Kidney epithelial cell (primary cell): ENCODE measurements at regions not wholly inside any gene's neighbourhood (a gene's known extent, or its start where the extent isn't known, plus 50 kb on each side); places are given as distances from the start of the nearest gene placed in this dataset.

Source experiments
- DNase-seq: peaks from one replicate; pipeline ENCODE4 v3.0.0-alpha.2; 2010; ENCODE audit warnings: low read depth
- H3K27me3 ChIP-seq: 2 replicates; pipeline ENCODE4 v1.6.0; 2011; ENCODE audit warnings: low read length; ENCODE audit not compliant: control insufficient read depth, insufficient read depth
- H3K36me3 ChIP-seq: 2 replicates; pipeline ENCODE4 v1.5.1; 2011; ENCODE audit warnings: low read length; ENCODE audit not compliant: control insufficient read depth, insufficient read depth
- H3K4me3 ChIP-seq: 2 replicates; pipeline ENCODE4 v1.5.1; 2011; ENCODE audit warnings: low read depth, mild to moderate bottlenecking, control low read depth, low read length
- TF ChIP-seq, protein P1 (sequence below): IDR thresholded peaks from 2 replicates; pipeline ENCODE4 v1.5.1; 2011; ENCODE audit warnings: mild to moderate bottlenecking, moderate library complexity, low read length, control low read depth, inconsistent platforms; ENCODE audit not compliant: insufficient read depth, poor library complexity, severe bottlenecking

DNA sequence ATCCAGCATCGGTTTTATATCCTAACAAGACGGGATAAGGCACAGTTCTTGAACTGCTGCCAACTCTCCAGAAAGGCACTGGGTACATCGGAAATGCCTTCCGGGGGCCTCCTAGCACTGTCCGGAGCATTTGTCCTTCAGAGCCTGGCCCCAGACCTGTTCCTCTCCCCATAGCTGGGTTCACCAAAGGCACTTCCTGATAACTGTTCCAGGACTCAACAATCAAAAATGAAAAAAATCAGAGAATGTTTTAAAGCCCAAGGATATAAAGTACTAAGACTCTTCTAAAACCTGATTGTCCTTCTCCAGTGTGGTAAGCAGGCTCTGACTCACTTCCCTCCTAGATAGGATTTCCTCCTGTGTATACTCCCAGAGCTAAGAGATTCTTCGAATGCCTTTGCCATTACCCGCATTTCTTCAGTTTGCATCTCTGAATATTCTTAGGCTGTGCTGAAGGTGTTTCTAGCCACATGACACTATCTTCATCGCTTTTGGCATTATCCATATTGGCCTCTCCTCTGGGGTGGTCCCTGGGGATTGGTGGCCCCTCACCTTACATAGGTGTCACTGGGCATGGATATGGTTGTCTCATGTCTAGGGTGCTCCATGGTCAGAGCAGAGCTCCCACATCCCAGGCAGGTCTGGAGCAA, 112.9 kb downstream of the ZBTB18 start:
- no peaks in the 10 kb centered on the region for H3K27me3 ChIP-seq
- TF ChIP-seq, protein P1, sequence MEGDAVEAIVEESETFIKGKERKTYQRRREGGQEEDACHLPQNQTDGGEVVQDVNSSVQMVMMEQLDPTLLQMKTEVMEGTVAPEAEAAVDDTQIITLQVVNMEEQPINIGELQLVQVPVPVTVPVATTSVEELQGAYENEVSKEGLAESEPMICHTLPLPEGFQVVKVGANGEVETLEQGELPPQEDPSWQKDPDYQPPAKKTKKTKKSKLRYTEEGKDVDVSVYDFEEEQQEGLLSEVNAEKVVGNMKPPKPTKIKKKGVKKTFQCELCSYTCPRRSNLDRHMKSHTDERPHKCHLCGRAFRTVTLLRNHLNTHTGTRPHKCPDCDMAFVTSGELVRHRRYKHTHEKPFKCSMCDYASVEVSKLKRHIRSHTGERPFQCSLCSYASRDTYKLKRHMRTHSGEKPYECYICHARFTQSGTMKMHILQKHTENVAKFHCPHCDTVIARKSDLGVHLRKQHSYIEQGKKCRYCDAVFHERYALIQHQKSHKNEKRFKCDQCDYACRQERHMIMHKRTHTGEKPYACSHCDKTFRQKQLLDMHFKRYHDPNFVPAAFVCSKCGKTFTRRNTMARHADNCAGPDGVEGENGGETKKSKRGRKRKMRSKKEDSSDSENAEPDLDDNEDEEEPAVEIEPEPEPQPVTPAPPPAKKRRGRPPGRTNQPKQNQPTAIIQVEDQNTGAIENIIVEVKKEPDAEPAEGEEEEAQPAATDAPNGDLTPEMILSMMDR = no peak
- no peak overlapping the region for H3K4me3 ChIP-seq
- H3K36me3 ChIP-seq = no peaks in the 10 kb centered on the region
- peak; percentile 96 for DNase-seq

DNA sequence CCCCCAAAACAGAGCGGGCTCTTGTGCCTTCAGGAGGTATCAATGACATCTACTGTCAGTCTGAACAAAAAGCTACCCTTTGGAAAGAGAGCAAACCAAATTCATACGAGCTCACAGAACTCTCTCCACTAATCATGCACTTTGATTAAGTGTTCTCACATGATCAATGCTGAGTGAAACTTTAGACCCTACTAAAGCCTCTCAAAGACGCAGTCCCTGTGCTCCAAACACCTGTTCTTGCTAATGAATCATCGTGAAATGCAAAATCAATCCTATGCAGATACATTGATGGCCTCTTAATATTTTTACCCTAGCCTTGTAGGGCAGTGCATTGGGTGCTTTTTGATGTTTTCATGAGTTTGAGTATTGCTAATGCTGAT, 113.4 kb downstream of the ZBTB18 start:
- TF ChIP-seq, protein P1 = no peak
- no peak overlapping the region for H3K4me3 ChIP-seq
- no peaks in the 10 kb centered on the region for H3K36me3 ChIP-seq
- DNase-seq = no peak
- no peaks in the 10 kb centered on the region for H3K27me3 ChIP-seq

DNA sequence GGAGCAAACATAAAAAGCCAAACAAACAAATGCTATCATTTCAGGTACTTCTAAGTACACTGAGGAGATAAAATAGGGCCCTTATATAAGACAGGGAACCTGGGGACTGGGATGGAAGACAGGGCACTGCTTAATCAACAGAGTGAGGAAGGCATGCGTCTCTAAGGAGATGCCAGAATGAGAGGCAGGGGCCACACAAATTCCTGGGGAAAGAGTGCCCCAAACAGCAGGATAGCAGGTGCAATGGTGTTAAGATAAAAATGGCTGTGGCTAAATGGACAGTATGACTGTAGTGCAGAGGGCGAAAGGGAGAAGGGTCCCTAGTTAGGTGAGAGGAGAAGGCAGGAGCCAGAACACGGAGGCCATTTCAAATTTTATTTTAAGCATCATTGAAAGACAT, 113.9 kb downstream of the ZBTB18 start:
- TF ChIP-seq, protein P1 = no peak
- no peaks in the 10 kb centered on the region for H3K36me3 ChIP-seq
- no peak for DNase-seq
- H3K4me3 ChIP-seq = no peak overlapping the region
- H3K27me3 ChIP-seq = no peaks in the 10 kb centered on the region

DNA sequence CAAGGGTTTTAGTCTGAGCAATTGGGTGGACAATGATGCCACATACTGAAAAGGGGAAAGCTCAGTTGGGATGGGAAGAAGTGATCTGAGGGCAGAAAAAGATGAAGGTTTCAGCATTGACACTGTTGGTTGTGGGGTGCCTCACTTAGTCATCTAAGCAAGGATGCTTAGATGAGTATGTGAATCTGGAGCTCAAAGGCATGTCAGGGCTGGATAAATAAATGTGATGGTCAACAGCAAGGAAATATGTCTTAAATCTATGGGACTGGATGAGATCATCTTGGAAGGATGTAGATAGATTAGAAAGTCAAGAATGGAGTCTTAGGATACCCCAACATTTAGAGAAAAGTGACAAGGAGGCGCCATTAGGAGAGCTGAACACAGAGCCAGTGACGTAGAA, 114.6 kb downstream of the ZBTB18 start:
- TF ChIP-seq, protein P1 = no peak
- Histone ChIP-seq H3K27me3 (no peaks in the 10 kb centered on the region), H3K36me3 (no peaks in the 10 kb centered on the region), H3K4me3 (no peak overlapping the region)
- DNase-seq = no peak

DNA sequence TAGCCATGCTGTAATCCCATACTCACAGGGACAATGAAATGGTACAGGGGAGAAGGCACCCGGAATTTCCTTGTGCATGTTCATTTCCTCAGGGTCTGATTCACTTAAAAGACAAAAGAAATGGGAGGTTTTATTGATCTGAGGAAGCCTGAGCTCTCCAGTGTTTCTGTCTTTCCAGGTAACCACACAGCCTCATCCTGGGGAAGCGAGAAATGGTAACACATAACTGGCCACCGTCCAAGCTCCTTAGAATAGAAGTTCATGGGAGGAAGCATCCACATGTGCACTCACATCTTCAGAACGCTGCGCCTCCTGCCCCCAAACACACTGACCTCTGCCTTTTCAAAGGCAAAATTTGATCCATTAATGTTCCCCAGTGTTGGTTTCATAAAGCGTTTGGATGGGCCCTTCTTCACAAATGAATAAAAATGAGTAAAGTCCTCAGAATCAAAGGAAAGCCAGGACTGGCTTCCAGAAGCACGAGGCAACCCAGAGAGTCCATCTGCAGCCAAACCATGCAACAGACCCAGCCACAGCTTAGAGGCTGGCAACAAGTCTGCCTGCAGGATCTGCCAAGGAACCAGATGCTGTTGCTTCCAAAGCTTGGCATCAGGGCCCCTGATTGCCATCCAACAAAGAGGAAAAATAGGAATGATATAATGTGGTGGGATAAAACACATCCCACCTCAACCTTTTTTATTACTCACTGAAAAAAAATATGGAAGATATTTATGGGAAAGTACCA, 120.3 kb downstream of the ZBTB18 start:
- no peaks in the 10 kb centered on the region for H3K36me3 ChIP-seq
- no peaks in the 10 kb centered on the region for H3K27me3 ChIP-seq
- TF ChIP-seq, protein P1 = no peak
- H3K4me3 ChIP-seq = no peak overlapping the region
- DNase-seq = no peak
